Peyer's patch (tissue), 4 donors: ENCODE measurements at regions not wholly inside any gene's neighbourhood (a gene's known extent, or its start where the extent isn't known, plus 50 kb on each side); places are given as distances from the start of the nearest gene placed in this dataset.

Source experiments
- CTCF ChIP-seq, 6 experiments: fragments of 450-650 bp in 4 of 6; fragments of 200-600 bp in 2 of 6; sonication (generic) in 1 of 6; IDR thresholded peaks; one replicate each; pipeline ENCODE4 v1.5.1; 2017 to 2019; ENCODE audit warnings: antibody characterized with exemption in 6 of 6, mild to moderate bottlenecking in 3 of 6, moderate library complexity in 1 of 6
- POLR2A ChIP-seq, 2 donors: fragments of 450-650 bp; IDR thresholded peaks; one replicate each; pipeline ENCODE4 v1.5.1; 2017; ENCODE audit warnings: antibody characterized with exemption in 2 of 2, mild to moderate bottlenecking in 2 of 2, moderate library complexity in 2 of 2

GRCh38 chr4:178086320-178086719, 644.1 kb upstream of the AGA start:
- no peak for TF ChIP-seq CTCF (IDR thresholded peaks at IDR 0.05)
- TF ChIP-seq POLR2A (IDR thresholded peaks at IDR 0.05): no peak
